Activated T-helper 17 cell treated with anti-CD3 and anti-CD28 coated beads, Interleukin-2, amount 50 U/mL, for 72 hours (primary cell): ENCODE measurements at regions not wholly inside any gene's neighbourhood (a gene's known extent, or its start where the extent isn't known, plus 50 kb on each side); places are given as distances from the start of the nearest gene placed in this dataset.

Experiments used
- ATAC-seq: fragments of 150-1000 bp; cut with Tn5 transposase; replicated peaks from 2 replicates; pipeline ENCODE4 v1.10.0; 2021; ENCODE audit warnings: mild to moderate bottlenecking, moderate library complexity
- H3K27ac Mint-ChIP-seq: one replicate; pipeline ENCODE4 v1.8.0; 2022; ENCODE audit warnings: mixed read lengths
- H3K27me3 Mint-ChIP-seq: one replicate; pipeline ENCODE4 v1.8.0; 2022; ENCODE audit warnings: mixed read lengths
- H3K36me3 Mint-ChIP-seq: one replicate; pipeline ENCODE4 v1.8.0; 2022; ENCODE audit warnings: low read depth, mild to moderate bottlenecking, mixed read lengths
- H3K4me1 Mint-ChIP-seq: one replicate; pipeline ENCODE4 v1.8.0; 2022; ENCODE audit warnings: mixed read lengths
- H3K4me3 Mint-ChIP-seq: one replicate; pipeline ENCODE4 v1.8.0; 2022; ENCODE audit warnings: mild to moderate bottlenecking, mixed read lengths
- H3K9me3 Mint-ChIP-seq: one replicate; pipeline ENCODE4 v1.8.0; 2022; ENCODE audit warnings: mixed read lengths

DNA sequence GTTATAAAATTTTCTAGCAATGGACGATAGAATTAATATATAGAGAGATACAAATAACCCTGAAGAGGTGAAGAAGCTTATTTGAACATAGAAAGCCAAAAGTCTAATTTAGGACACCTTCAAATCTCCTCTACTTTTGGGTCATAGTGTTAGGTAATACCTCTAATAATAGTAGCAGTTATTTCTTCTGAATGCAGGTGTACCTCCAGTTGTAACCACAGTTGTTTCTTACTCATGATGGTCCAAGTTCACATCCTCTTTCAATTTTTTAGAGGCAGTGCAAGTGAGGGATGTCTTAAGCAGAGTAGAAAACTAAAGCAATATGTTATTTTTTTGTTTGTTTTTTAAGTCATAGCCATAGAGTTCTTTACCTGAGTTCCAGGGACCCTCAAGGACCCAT lies 429.5 kb downstream of the CCDC85A start:
- H3K4me1 Mint-ChIP-seq = no peaks in the 10 kb centered on the region
- no peak overlapping the region for H3K4me3 Mint-ChIP-seq
- H3K9me3 Mint-ChIP-seq = peaks cover 17% of the 10 kb centered on the region
- no peak overlapping the region for H3K27ac Mint-ChIP-seq
- no peaks in the 10 kb centered on the region for H3K36me3 Mint-ChIP-seq
- no peaks in the 10 kb centered on the region for H3K27me3 Mint-ChIP-seq
- ATAC-seq = no peak

- Mint-ChIP-seq H3K27ac (no peak overlapping the region), H3K36me3 (no peaks in the 10 kb centered on the region), H3K27me3 (no peaks in the 10 kb centered on the region), H3K9me3 (peaks cover 17% of the 10 kb centered on the region), H3K4me1 (no peaks in the 10 kb centered on the region), H3K4me3 (no peak overlapping the region)
- ATAC-seq = no peak
Measured at GRCh38 chr2:56613920-56614319, 430.1 kb downstream of the CCDC85A start.

DNA sequence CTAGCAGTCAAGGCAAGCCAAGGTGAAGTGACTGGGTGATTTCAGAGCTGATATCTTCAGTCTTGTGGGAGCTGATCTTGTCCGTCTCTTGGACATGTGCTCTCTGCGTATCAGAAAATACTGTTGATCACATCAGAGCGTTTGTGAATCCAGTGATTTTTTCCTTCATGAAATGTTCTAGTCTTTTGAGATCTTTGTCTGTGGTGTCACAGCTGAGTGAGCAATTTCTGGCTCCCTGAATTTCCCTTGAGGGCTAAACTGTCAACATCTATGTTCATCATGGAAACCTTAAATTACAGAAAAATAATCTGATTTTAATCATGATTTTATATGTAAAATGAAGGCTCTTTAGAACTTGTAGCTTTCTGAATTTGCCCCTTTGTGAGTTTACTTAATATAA lies 432.0 kb downstream of the CCDC85A start:
- ATAC-seq = no peak
- Mint-ChIP-seq H3K36me3 (no peaks in the 10 kb centered on the region), H3K27me3 (no peaks in the 10 kb centered on the region), H3K27ac (no peak overlapping the region), H3K4me3 (no peak overlapping the region), H3K9me3 (peaks cover 5% of the 10 kb centered on the region), H3K4me1 (no peaks in the 10 kb centered on the region)

- no peak overlapping the region for H3K4me3 Mint-ChIP-seq
- no peaks in the 10 kb centered on the region for H3K36me3 Mint-ChIP-seq
- no peak for ATAC-seq
Measured at GRCh38 chr2:56624181-56624580, 440.4 kb downstream of the CCDC85A start.

GRCh38 chr2:56626927-56627326 lies 443.1 kb downstream of the CCDC85A start:
- Mint-ChIP-seq H3K4me3 (no peak overlapping the region), H3K27me3 (no peaks in the 10 kb centered on the region), H3K27ac (no peak overlapping the region), H3K4me1 (no peaks in the 10 kb centered on the region), H3K36me3 (no peaks in the 10 kb centered on the region), H3K9me3 (peaks cover 18% of the 10 kb centered on the region)
- no peak for ATAC-seq

More at GRCh38 chr2:56624181-56624580, 440.4 kb downstream of the CCDC85A start:
- no peak overlapping the region for H3K27ac Mint-ChIP-seq
- H3K9me3 Mint-ChIP-seq = peaks cover 14% of the 10 kb centered on the region
- H3K27me3 Mint-ChIP-seq = no peaks in the 10 kb centered on the region
- H3K4me1 Mint-ChIP-seq = no peaks in the 10 kb centered on the region

DNA sequence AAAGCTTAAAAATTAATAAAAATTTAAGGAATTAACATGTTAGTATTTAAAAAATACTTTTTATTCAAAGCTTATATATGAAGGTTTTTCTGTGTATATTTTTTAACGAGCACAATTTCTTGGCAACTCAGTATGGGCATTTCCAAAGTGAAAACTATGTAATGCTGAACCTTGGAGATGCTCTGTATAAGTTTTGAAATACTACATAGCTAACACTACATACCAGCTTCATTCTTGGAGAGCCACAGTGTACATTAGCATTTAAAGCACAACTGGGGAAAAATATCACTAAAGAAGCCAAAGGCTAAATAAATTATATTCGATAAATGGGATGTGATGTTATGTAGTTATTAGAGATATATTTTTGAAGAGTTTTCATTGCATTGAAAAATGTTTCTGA lies 446.5 kb downstream of the CCDC85A start:
- H3K4me1 Mint-ChIP-seq = no peaks in the 10 kb centered on the region
- ATAC-seq = no peak
- no peak overlapping the region for H3K27ac Mint-ChIP-seq
- no peaks in the 10 kb centered on the region for H3K27me3 Mint-ChIP-seq
- no peaks in the 10 kb centered on the region for H3K36me3 Mint-ChIP-seq
- H3K4me3 Mint-ChIP-seq = no peak overlapping the region
- peaks cover 14% of the 10 kb centered on the region for H3K9me3 Mint-ChIP-seq

- Mint-ChIP-seq H3K4me1 (no peaks in the 10 kb centered on the region), H3K27me3 (no peaks in the 10 kb centered on the region), H3K9me3 (peaks cover 22% of the 10 kb centered on the region), H3K36me3 (no peaks in the 10 kb centered on the region), H3K27ac (no peak overlapping the region), H3K4me3 (no peak overlapping the region)
- ATAC-seq = no peak
Measured at GRCh38 chr2:56647997-56648396, 464.2 kb downstream of the CCDC85A start.

DNA sequence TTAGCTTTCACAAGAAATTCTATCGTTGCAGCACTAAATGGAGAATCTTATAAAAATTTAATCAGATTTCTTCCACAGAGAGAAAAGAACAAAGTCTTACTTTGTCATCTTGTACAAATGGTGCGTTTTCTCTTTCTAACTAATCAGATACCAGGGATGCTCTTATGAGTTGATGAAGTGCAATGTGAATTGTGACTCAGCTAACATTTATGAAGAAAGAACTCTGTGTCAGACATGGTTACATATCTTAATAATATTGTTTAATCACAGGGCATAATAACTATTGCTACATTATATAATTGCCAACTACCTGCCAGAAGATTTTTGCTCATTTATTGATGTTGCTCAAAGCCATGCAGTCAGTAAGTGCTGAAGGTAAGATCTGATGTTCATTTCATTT lies 465.0 kb downstream of the CCDC85A start:
- no peak overlapping the region for H3K27ac Mint-ChIP-seq
- no peak overlapping the region for H3K4me3 Mint-ChIP-seq
- H3K4me1 Mint-ChIP-seq = no peaks in the 10 kb centered on the region
- ATAC-seq = no peak
- no peaks in the 10 kb centered on the region for H3K27me3 Mint-ChIP-seq
- peaks cover 18% of the 10 kb centered on the region for H3K9me3 Mint-ChIP-seq
- no peaks in the 10 kb centered on the region for H3K36me3 Mint-ChIP-seq

DNA sequence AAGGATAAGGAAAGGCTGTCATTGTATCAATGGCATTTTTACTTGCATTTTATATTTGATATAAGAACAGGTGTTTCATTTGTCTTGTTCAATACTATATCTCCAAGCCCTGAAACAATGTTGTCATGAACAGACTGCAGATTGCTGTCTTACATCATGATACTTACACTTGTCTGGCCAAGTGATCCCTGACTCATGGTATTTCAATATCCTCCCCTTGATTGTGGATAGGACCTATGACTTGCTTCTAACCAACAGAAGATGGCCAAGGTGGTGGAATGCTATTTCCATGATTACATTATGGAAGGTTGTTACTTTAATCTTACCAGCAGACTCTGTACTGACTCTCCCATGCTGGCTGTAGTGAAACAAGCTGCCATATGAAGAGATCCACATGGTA lies 471.1 kb downstream of the CCDC85A start:
- Mint-ChIP-seq H3K27ac (no peak overlapping the region), H3K36me3 (no peaks in the 10 kb centered on the region), H3K4me1 (no peaks in the 10 kb centered on the region)

GRCh38 chr2:56656826-56657225 lies 473.0 kb downstream of the CCDC85A start:
- no peaks in the 10 kb centered on the region for H3K4me1 Mint-ChIP-seq
- no peak for ATAC-seq
- H3K4me3 Mint-ChIP-seq = no peak overlapping the region
- H3K27me3 Mint-ChIP-seq = no peaks in the 10 kb centered on the region
- H3K36me3 Mint-ChIP-seq = no peaks in the 10 kb centered on the region
- H3K9me3 Mint-ChIP-seq = peaks cover 9% of the 10 kb centered on the region
- H3K27ac Mint-ChIP-seq = no peak overlapping the region

More for the DNA sequence above, 471.1 kb downstream of the CCDC85A start:
- ATAC-seq = no peak
- Mint-ChIP-seq H3K27me3 (no peaks in the 10 kb centered on the region), H3K4me3 (no peak overlapping the region), H3K9me3 (peaks cover 9% of the 10 kb centered on the region)

DNA sequence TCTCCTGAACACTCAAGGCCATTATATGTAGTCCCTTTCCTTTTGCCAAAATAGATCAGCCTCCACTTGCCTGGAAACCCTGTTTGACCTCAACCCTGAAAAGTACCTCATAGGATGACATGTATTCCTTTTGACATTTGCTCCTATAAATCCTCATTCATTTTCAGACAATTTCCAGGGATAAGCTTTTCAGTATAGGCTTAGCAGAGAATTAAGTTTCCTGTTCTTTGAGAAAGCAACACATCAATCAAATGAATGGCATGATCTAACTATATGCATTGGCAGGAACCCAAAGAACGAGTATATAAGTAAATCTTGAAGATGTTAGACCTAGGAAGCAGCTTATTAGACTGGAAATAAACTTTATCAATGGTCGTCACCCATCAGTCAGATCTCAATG lies 483.0 kb downstream of the CCDC85A start:
- ATAC-seq = no peak
- Mint-ChIP-seq H3K27me3 (no peaks in the 10 kb centered on the region), H3K9me3 (peaks cover 20% of the 10 kb centered on the region), H3K4me1 (no peaks in the 10 kb centered on the region), H3K4me3 (no peak overlapping the region), H3K27ac (no peak overlapping the region), H3K36me3 (no peaks in the 10 kb centered on the region)

DNA sequence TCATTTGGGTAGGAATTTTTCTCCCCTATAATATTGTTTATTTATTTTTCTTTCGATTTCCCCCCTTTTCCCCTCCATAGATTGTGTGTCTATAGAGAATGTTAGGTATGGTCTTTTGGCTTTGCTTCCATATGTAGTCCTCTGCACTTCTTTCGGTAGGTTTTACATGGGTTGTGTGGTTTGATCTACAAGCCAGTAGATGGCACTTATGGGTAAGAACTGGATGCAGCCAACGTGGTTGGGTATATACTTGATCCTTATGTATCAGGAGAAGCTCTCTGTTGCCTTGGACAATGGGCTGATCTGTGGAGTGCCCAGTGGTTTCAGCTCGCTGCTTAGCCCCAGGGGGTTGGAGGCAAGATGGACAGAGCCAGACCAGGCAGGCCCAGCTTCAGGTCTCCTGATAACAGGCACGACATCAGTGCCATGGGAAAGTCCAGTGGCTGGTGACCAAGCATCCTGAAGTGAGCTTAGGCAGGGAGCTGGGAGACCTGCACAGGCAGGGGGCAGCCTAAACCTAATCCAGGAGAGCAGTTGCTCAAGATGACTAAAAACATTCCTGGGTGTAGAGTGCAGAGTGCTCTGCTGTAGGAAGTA lies 488.3 kb downstream of the CCDC85A start:
- no peak overlapping the region for H3K4me3 Mint-ChIP-seq
- no peaks in the 10 kb centered on the region for H3K27me3 Mint-ChIP-seq
- H3K9me3 Mint-ChIP-seq = peaks cover 18% of the 10 kb centered on the region
- ATAC-seq = no peak
- H3K4me1 Mint-ChIP-seq = no peaks in the 10 kb centered on the region
- no peak overlapping the region for H3K27ac Mint-ChIP-seq
- H3K36me3 Mint-ChIP-seq = no peaks in the 10 kb centered on the region

GRCh38 chr2:56674084-56674483 lies 490.3 kb downstream of the CCDC85A start:
- ATAC-seq = no peak
- H3K27me3 Mint-ChIP-seq = no peaks in the 10 kb centered on the region
- no peak overlapping the region for H3K4me3 Mint-ChIP-seq
- H3K27ac Mint-ChIP-seq = no peak overlapping the region
- no peaks in the 10 kb centered on the region for H3K36me3 Mint-ChIP-seq
- H3K4me1 Mint-ChIP-seq = no peaks in the 10 kb centered on the region
- H3K9me3 Mint-ChIP-seq = peaks cover 11% of the 10 kb centered on the region

DNA sequence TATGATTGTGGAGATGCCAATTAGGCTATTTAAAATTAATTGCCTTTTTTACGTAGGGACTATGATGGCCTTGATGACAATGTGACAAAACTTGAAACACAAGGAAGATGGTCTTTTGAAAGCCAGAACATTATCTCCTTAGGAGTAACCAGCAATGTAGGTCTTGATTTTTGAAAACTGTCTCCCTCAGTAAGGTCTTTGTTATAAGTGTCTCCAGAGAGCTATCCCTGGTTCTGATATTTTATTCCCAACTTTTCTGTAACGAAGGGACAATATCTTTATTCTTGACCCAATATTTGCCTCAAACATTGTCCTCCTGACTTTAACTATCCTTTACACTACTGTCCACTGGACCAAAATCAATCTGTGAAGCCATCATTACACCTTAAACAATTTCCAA lies 493.2 kb downstream of the CCDC85A start:
- no peak overlapping the region for H3K4me3 Mint-ChIP-seq
- no peaks in the 10 kb centered on the region for H3K27me3 Mint-ChIP-seq
- no peak for ATAC-seq
- H3K36me3 Mint-ChIP-seq = no peaks in the 10 kb centered on the region
- H3K4me1 Mint-ChIP-seq = no peaks in the 10 kb centered on the region
- H3K9me3 Mint-ChIP-seq = peaks cover 5% of the 10 kb centered on the region
- no peak overlapping the region for H3K27ac Mint-ChIP-seq

DNA sequence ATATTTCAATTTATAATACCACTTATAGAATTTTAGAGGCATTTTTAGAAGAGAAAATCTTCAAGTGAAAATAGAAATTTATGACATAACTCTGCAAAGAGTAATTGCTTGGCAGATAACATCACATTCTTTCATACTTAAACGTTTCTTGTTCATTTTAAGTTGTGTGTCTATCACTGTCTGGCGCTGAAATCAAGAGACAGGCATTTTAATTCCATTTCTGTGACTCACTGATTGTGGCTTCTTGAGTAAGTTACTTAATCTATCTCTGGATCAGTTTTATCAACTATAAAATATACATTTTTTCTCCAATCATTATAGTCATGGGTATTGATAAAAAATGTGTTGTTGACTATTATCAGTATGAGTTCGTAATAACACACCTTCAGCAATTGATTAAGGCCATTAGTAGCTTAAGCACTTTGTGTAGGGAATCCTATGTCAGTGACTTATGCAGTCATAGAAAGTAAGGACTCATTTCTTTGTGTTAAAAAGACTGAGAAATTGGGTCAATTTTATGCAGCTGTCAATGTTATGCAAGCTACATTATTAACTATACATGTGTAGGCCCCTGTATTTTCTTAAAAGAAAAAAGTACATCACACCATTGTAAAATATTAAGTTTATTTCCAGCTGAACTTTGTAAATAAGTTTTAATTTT lies 497.3 kb downstream of the CCDC85A start:
- H3K4me3 Mint-ChIP-seq = no peak overlapping the region
- no peaks in the 10 kb centered on the region for H3K27me3 Mint-ChIP-seq
- H3K36me3 Mint-ChIP-seq = no peaks in the 10 kb centered on the region

More for the DNA sequence above, 497.3 kb downstream of the CCDC85A start:
- peaks cover 4% of the 10 kb centered on the region for H3K9me3 Mint-ChIP-seq
- no peaks in the 10 kb centered on the region for H3K4me1 Mint-ChIP-seq
- no peak overlapping the region for H3K27ac Mint-ChIP-seq
- no peak for ATAC-seq
